ENCODE measurements at regions not wholly inside any gene's neighbourhood (a gene's known extent, or its start where the extent isn't known, plus 50 kb on each side); places are given as distances from the start of the nearest gene placed in this dataset.

GRCh38 chr1:22222723-22223122 is 79.8 kb upstream of the WNT4 start:
- no peak for TF ChIP-seq CTCF (IDR thresholded peaks at IDR 0.05; ENCODE audit: low read depth, low read length, poor library complexity, severe bottlenecking)
- TF ChIP-seq EZH2phosphoT487 (IDR thresholded peaks at IDR 0.05; ENCODE audit: borderline replicate concordance, low read length): no peak
